ENCODE measurements at regions not wholly inside any gene's neighbourhood (a gene's known extent, or its start where the extent isn't known, plus 50 kb on each side); places are given as distances from the start of the nearest gene placed in this dataset.

DNA sequence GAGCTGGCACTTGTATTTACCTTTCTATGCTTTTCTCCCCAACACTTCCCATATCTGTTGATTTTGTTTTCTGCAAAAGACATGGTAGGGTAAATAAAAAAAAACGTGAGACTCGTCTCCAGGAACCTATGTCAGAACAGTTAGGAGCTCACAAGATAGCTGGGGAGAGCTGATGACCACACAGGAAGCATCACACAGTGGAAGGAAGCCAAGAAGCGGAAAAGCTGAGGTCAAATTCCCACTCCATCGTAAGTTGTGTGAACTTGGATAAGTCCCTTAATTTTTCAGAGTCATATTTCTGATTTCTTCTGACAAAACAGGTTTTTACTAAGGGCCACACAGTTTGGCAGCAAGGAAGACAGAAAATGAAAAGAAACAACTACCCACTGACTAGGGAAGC is 199.6 kb downstream of the KLF5 start:
- TF ChIP-seq, protein P1, sequence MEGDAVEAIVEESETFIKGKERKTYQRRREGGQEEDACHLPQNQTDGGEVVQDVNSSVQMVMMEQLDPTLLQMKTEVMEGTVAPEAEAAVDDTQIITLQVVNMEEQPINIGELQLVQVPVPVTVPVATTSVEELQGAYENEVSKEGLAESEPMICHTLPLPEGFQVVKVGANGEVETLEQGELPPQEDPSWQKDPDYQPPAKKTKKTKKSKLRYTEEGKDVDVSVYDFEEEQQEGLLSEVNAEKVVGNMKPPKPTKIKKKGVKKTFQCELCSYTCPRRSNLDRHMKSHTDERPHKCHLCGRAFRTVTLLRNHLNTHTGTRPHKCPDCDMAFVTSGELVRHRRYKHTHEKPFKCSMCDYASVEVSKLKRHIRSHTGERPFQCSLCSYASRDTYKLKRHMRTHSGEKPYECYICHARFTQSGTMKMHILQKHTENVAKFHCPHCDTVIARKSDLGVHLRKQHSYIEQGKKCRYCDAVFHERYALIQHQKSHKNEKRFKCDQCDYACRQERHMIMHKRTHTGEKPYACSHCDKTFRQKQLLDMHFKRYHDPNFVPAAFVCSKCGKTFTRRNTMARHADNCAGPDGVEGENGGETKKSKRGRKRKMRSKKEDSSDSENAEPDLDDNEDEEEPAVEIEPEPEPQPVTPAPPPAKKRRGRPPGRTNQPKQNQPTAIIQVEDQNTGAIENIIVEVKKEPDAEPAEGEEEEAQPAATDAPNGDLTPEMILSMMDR (IDR thresholded peaks at IDR 0.05): no peak
- TF ChIP-seq POLR2A (IDR thresholded peaks at IDR 0.05): no peak

Measured in body of pancreas (tissue), 4 donors.